ENCODE measurements at regions not wholly inside any gene's neighbourhood (a gene's known extent, or its start where the extent isn't known, plus 50 kb on each side); places are given as distances from the start of the nearest gene placed in this dataset.
A peak's percentile ranks its signal among the peaks of the same experiment; 100 is the strongest.

DNA sequence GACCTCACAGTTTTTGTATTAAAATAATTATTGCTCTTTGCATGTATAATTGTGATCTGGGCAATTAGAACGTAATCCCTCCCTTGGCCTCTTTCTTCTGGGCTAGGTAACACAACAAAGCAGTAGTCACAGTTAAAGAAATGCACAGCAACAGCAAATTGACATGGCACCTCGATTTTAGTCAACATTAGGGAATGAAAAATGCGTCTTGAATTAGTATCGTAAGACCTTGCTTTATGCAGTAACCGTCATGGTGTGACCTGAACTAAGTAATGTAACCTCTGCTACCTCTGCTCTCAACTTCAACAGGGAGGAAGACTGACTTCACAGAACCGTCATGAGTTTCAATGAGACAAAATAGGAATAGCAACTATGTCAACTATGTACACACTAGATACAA is 265.4 kb upstream of the MAF start:
- no peak for DNase-seq (ENCODE audit: low read depth, low spot score)

GRCh38 chr16:79864781-79865391 is 264.3 kb upstream of the MAF start:
- DNase-seq (ENCODE audit: low read depth, low spot score), result no peak

DNA sequence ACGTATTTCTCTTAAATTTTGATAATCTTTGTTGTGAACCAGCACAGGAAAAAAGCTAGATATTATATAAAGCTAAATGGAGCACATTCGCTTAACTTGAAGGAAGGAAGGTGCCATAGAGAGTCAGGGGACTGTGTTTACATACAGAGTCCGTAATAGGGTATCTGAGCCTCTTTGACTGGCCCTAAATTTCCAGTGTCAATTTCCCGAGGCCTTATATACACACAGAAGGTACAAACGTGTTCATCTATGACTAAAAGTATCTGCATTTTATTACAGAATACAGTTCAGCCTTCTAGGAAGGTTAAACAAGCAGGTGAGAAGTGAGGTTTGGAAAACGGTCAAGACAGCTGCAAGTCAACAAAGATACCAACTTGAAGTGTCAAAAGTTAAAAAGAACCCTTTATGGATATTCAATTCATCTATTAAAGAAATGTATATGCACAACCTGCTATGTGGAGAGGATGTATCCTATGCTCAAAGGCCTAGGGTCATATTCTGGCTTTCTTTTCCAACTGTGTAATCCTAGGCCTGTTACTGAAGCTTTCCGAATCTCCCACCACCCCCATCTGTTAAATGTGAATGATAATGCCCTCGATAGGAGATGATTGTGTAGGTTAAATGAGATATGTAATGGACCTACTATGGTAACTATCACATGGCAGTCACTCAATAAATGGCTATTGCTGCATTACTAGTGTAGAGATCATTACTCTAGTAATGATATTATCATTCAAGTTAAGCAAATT is 263.7 kb upstream of the MAF start:
- no peak for DNase-seq (ENCODE audit: low read depth, low spot score)

DNA sequence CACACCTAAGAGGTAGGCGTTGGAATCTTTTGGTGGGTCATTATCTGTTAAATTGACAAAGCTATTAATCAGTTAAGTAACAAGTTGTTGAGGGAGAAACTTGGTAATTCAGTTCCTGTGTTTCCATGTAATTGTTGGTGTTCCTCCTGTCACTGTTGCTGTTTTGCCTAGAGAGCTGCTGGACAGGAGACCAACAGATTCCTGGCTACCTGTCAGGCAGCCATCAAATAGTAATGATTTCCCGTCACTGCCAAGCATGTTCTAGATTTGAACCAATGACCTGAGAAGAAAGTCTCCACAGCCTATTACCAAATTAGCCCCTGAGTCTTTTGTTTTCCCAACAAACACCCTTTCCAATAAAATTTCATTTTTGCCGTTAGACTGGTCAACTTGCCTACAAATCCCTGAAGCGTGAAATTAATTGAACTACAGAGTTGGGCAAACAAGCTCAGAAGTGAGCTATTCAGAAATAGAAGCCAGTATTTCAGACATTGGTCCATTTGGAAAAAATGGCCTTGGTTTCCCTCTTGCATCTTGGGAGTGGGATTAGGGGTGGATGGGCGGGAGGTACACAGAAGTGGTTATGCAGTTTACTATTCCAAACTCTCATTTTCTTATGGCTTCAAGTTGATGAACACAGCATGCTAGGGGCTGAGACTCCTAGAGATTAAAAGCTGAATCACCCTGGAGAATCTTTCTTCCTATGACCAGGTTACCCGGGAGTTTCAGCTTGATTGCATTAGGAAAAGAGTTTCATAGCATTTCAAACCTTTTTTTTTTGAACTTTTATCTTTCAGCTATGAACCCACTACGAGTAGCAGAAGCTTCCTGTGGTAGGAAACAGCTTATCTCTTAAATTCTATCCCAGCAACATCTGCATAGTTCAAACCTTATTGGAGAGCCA is 262.8 kb upstream of the MAF start:
- no peak for DNase-seq (ENCODE audit: low read depth, low spot score)

DNA sequence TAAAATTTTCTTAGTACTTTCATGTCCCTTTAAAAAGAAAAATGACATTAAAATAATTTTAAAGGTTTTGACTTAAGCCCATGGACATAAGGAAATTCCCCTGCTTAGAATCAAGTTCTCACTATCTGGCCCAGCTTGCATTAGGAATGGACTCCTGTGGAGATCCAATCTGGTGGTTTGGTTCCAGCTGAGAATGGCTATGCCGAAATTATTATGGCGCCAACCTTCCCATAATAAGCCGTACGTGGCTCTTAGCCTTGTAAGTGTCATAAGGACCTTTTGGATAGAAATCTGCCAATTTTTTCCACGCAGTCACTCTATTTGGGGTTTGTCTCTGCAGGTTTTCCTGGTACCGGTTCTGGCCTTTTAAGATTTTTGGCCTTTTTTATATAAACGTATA is 262.1 kb upstream of the MAF start:
- DNase-seq (ENCODE audit: low read depth, low spot score), result no peak

- no peak for DNase-seq (ENCODE audit: low read depth, low spot score)
Observed at GRCh38 chr16:79856581-79856980, 256.0 kb upstream of the MAF start.

DNA sequence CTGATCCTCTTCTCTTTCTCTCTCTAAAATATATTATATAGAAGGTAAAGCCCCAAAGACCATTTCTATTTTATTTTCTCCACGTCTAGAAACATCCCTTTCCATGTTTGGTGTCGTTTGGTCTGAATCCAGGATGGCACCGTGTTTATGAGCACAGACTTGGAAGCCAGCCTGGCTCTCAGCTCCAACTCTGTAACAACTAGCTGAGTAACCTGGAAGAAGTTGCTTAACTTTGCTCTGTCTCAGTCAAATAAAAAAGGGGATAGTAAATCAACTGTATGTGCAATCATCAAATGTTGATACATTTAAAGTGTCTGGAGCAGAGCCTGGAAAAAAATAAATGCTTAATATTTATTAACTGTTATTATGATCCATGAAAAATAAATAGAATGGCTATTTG is 249.8 kb upstream of the MAF start:
- DNase-seq (ENCODE audit: low read depth, low spot score), result no peak

- no peak for DNase-seq (ENCODE audit: low read depth, low spot score)
Observed at GRCh38 chr16:79849119-79849518, 248.6 kb upstream of the MAF start.

- DNase-seq (ENCODE audit: low read depth, low spot score), result no peak
Observed at GRCh38 chr16:79848719-79849118, 248.2 kb upstream of the MAF start.

DNA sequence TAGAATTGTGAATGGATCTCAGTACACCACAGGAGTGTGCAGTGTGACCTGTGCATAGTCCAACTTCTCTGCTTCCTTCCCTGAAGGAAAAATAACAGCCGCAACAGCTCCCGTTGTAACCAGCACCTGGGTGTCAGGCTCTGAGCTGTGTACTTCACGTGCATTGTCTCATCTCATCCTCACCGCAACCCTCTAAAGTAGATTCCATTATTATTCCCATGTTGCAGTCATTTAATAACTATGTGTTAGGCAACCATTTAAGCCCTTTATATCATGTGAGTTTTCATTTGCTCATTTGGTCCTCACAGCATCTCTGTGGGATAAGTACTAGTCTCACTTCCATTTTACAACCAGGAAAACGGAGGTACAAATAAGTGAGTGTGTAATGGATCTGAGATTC is 247.0 kb upstream of the MAF start:
- no peak for DNase-seq (ENCODE audit: low read depth, low spot score)

GRCh38 chr16:79847101-79847500 is 246.6 kb upstream of the MAF start:
- no peak for DNase-seq (ENCODE audit: low read depth, low spot score)

- no peak for DNase-seq (ENCODE audit: low read depth, low spot score)
Observed at GRCh38 chr16:79845734-79846135, 245.2 kb upstream of the MAF start.

DNA sequence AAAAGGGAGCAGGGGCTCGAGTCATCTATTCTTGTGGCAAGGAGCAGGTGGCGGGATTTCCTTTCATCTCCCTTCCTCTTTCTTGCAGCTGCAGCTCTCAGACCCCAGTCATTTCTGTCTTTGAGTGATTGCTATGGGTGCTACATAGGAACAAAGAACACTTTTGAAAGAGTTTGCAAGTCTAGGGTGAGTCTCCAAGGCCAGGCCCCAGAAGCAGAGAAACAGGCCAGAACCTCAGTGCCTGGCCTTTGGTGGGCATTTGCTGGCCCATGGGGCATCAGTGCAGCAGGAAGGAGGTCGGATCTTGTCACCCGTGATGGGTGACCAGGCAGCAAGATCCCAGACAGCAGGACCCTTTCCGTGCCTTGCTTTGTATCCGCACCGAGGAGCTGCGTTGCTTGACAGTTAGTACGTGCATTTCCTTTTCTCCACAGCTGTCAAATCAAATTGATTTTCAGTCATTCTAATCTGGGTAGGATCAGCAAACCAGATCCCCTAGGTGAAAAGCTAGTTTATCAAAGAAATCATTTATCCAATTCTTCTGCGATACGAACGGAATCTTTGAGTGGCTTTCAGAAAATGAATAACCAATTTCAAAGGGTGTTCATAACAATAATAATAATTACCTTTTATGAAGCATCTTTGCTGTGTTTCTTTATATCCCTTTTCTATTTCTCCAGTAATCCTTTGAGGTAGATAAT is 244.6 kb upstream of the MAF start:
- no peak for DNase-seq (ENCODE audit: low read depth, low spot score)

GRCh38 chr16:79844603-79845002 is 244.1 kb upstream of the MAF start:
- no peak for DNase-seq (ENCODE audit: low read depth, low spot score)

GRCh38 chr16:79843631-79844043 is 243.1 kb upstream of the MAF start:
- no peak for DNase-seq (ENCODE audit: low read depth, low spot score)

DNA sequence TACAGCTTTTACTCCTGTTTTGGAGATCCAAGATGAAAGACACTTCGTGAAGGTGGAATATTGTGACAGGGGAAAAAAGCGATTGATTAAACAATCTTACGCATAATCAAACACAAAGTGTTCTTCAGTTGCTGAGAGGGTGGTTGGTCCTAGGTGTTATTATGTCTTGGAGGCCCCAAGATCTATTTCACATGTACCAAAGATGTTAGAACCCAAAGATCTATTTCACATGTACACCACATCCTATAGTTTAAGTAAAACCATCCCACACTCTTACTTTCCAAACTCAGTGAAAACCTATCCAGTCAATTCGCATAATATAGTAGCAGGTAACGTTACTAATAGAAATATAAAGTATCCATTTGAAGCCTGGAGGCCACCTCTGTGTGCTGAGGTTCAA is 242.6 kb upstream of the MAF start:
- DNase-seq (ENCODE audit: low read depth, low spot score), result no peak

GRCh38 chr16:79842197-79842596 is 241.7 kb upstream of the MAF start:
- DNase-seq (ENCODE audit: low read depth, low spot score), result no peak

DNA sequence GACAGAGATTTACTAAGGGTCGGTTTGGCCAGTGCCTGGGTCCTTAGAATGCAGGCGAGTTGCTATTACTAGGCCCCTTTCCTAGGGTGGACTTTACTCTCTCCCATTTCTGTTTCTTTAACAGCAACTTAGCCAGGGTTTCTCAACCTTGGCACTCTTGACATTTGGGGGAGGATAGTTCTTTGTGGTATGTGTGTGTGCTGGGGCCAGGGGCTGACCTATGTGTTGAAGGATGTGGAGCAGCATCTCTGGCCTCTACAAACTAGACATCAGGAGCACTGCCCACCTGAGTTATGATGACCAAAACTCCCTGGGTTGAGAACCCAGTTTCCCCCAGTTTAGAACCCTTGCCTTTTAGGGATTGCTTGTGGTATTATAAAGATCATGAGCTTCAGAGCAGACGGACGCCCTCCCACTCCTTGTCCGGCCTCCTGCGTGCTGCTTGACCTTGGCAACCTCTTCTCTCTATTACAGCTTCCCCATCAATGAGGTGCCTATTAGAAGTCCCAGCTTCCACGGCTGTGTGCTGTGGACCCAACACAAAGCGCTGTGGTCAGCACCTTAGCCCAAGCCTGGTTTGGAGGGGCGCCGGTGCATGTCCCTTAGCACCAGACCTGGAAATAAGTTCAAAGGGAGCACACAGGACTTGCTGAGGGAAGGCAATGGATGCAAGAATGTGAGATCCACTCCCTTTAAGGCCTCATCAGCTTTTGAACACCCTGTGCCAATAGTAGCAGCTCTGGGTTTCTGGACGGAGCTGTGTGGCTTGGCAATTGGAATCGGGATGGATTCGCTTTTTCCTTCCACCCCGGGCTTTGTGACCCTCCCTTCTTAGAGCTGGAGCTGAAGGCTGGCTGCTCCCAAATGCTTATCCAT is 239.2 kb upstream of the MAF start:
- no peak for DNase-seq (ENCODE audit: low read depth, low spot score)

- DNase-seq (ENCODE audit: low read depth, low spot score), result peak; percentile 21
Observed at GRCh38 chr16:79838496-79839259, 238.1 kb upstream of the MAF start.

- no peak for DNase-seq (ENCODE audit: low read depth, low spot score)
Observed at GRCh38 chr16:79836144-79836543, 235.6 kb upstream of the MAF start.

All from brain pericyte (primary cell).